ENCODE measurements at regions not wholly inside any gene's neighbourhood (a gene's known extent, or its start where the extent isn't known, plus 50 kb on each side); places are given as distances from the start of the nearest gene placed in this dataset.

DNA sequence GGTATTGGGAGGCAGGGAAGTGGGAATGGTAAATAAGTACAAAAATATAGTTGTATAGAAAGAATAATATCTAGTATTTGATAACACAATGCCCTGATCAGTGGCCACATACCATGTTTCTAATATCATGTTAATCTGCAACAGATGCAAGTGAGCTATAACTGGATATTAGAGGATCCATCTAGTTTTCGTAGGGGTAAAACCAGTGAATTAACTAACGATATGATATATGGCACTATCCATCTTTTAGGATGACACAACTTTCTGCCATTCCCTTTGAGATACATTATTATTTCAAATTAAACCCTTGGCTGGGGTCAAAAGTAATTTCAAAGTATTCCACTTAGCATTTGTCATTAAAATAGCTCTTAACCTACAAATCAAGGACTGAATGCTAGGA, 1686.2 kb downstream of the SLITRK1 start:
- TF ChIP-seq E2F6 (IDR thresholded peaks at IDR 0.05; ENCODE audit: borderline replicate concordance, low read depth) (no peak), MAX (IDR thresholded peaks at IDR 0.05) (no peak)

Measured in A549 (cell line).